MM.1S (cell line): ENCODE measurements at regions not wholly inside any gene's neighbourhood (a gene's known extent, or its start where the extent isn't known, plus 50 kb on each side); places are given as distances from the start of the nearest gene placed in this dataset.
"Not testable (repeated sequence)": the region's sequence is repeated elsewhere in the genome, so short reads cannot be mapped to it uniquely, and the experiment has no call there.

Source experiments
- DNase-seq: peaks from one replicate; pipeline ENCODE4 v3.0.0-alpha.2; 2015
- H2AFZ ChIP-seq: fragments of 300-600 bp; sonication (generic); 2 replicates; pipeline ENCODE4 v1.6.0; 2016; ENCODE audit warnings: antibody characterized with exemption, low read length
- H3F3A ChIP-seq: fragments of 300-600 bp; sonication (generic); 2 replicates; pipeline ENCODE4 v1.6.1; 2016; ENCODE audit warnings: mild to moderate bottlenecking, antibody characterized with exemption, low read length, moderate library complexity, mixed read lengths; ENCODE audit not compliant: insufficient read depth
- H3K27ac ChIP-seq: fragments of 300-600 bp; sonication (generic); 2 replicates; pipeline ENCODE4 v1.5.1; 2016; ENCODE audit warnings: mild to moderate bottlenecking, low read length
- H3K27me3 ChIP-seq: fragments of 300-600 bp; sonication (generic); replicated peaks from 2 replicates; pipeline ENCODE4 v1.6.0; 2016; ENCODE audit warnings: low read length; ENCODE audit not compliant: insufficient read depth
- H3K36me3 ChIP-seq: fragments of 300-600 bp; sonication (generic); replicated peaks from 2 replicates; pipeline ENCODE4 v1.6.1; 2016; ENCODE audit warnings: mild to moderate bottlenecking, low read length, mixed read lengths; ENCODE audit not compliant: insufficient read depth
- H3K4me1 ChIP-seq: fragments of 300-600 bp; sonication (generic); 2 replicates; pipeline ENCODE4 v1.6.1; 2016; ENCODE audit warnings: low read length, mixed read lengths
- H3K4me2 ChIP-seq: fragments of 300-600 bp; sonication (generic); 2 replicates; pipeline ENCODE4 v1.6.0; 2016; ENCODE audit warnings: low read depth, low read length
- H3K4me3 ChIP-seq: fragments of 300-600 bp; sonication (generic); 2 replicates; pipeline ENCODE4 v1.5.1; 2016; ENCODE audit warnings: low read length, mixed read lengths
- H3K79me2 ChIP-seq: fragments of 300-600 bp; sonication (generic); 2 replicates; pipeline ENCODE4 v1.6.1; 2016; ENCODE audit warnings: mixed run types, low read length, mixed read lengths
- H3K9ac ChIP-seq: fragments of 300-600 bp; sonication (generic); 2 replicates; pipeline ENCODE4 v1.6.1; 2016; ENCODE audit warnings: low read length, mixed read lengths
- H3K9me2 ChIP-seq: fragments of 300-600 bp; sonication (generic); replicated peaks from 2 replicates; pipeline ENCODE4 v1.6.1; 2016; ENCODE audit warnings: mild to moderate bottlenecking, low read length, mixed read lengths; ENCODE audit not compliant: insufficient read depth
- H3K9me3 ChIP-seq: fragments of 300-600 bp; sonication (generic); replicated peaks from 2 replicates; pipeline ENCODE4 v1.6.1; 2016; ENCODE audit warnings: mild to moderate bottlenecking, low read length, mixed read lengths; ENCODE audit not compliant: insufficient read depth
- H4K20me1 ChIP-seq: fragments of 300-600 bp; sonication (generic); 2 replicates; pipeline ENCODE4 v1.6.1; 2016; ENCODE audit warnings: mild to moderate bottlenecking, low read length, moderate library complexity, mixed read lengths; ENCODE audit not compliant: insufficient read depth
- CTCF ChIP-seq: fragments of 300-600 bp; sonication (generic); IDR thresholded peaks from 2 replicates; pipeline ENCODE4 v1.5.1; 2016; ENCODE audit warnings: antibody characterized with exemption, low read length, mixed read lengths
- EZH2 ChIP-seq: fragments of 300-600 bp; sonication (generic); optimal IDR thresholded peaks from 2 replicates; pipeline ENCODE3; 2017; ENCODE audit warnings: low read depth, mild to moderate bottlenecking, antibody characterized with exemption, low read length, mixed read lengths
- EZH2phosphoT487 ChIP-seq: fragments of 300-600 bp; sonication (generic); IDR thresholded peaks from 2 replicates; pipeline ENCODE4 v1.6.1; 2018; ENCODE audit warnings: antibody characterized with exemption, low read length

- TF ChIP-seq EZH2phosphoT487 (no peak), CTCF (no peak), EZH2 (no peak)
- Histone ChIP-seq H3K9me3 (no peaks in the 10 kb centered on the region; the same call in 1 of the 2 replicates), H3K4me2 (no peak overlapping the region), H3K79me2 (no peaks in the 10 kb centered on the region), H3K36me3 (no peaks in the 10 kb centered on the region), H3K27me3 (no peaks in the 10 kb centered on the region), H3F3A (no peaks in the 10 kb centered on the region), H3K27ac (no peak overlapping the region), H3K9me2 (no peaks in the 10 kb centered on the region), H4K20me1 (no peaks in the 10 kb centered on the region), H2AFZ (no peak overlapping the region), H3K4me1 (no peaks in the 10 kb centered on the region), H3K9ac (no peak overlapping the region), H3K4me3 (no peak overlapping the region)
- DNase-seq, result no peak
These were observed 111.7 kb upstream of the IRX2 start for GRCh38 chr5:2863133-2863532.

GRCh38 chr5:2862176-2862575 is 110.7 kb upstream of the IRX2 start:
- not testable (repeated sequence) for H3K27ac ChIP-seq, H3K27me3 ChIP-seq, H3F3A ChIP-seq, H3K36me3 ChIP-seq, H3K9me3 ChIP-seq, DNase-seq, H4K20me1 ChIP-seq, H2AFZ ChIP-seq, H3K4me2 ChIP-seq, H3K4me3 ChIP-seq, H3K9me2 ChIP-seq, H3K9ac ChIP-seq, H3K79me2 ChIP-seq, H3K4me1 ChIP-seq

GRCh38 chr5:2861605-2862004 is 110.1 kb upstream of the IRX2 start:
- DNase-seq, result peak; percentile 24
- Histone ChIP-seq H3K4me1 (no peaks in the 10 kb centered on the region), H3K9me2 (no peaks in the 10 kb centered on the region), H3K27ac (no peak overlapping the region), H2AFZ (no peak overlapping the region), H3K36me3 (no peaks in the 10 kb centered on the region), H3K27me3 (no peaks in the 10 kb centered on the region), H4K20me1 (no peaks in the 10 kb centered on the region), H3K79me2 (no peaks in the 10 kb centered on the region), H3K4me2 (no peak overlapping the region), H3K9ac (no peak overlapping the region), H3K9me3 (no peaks in the 10 kb centered on the region; the same call in 1 of the 2 replicates), H3K4me3 (no peak overlapping the region), H3F3A (no peaks in the 10 kb centered on the region)
- no peak for TF ChIP-seq EZH2
- TF ChIP-seq EZH2phosphoT487, result no peak
- no peak for TF ChIP-seq CTCF

- no peaks in the 10 kb centered on the region for H4K20me1 ChIP-seq
- H2AFZ ChIP-seq, result no peak overlapping the region
- H3K27ac ChIP-seq, result no peak overlapping the region
- H3K9ac ChIP-seq, result no peak overlapping the region
- H3K27me3 ChIP-seq, result no peaks in the 10 kb centered on the region
- H3K4me1 ChIP-seq, result no peaks in the 10 kb centered on the region
- H3K79me2 ChIP-seq, result no peaks in the 10 kb centered on the region
- H3K4me2 ChIP-seq, result no peak overlapping the region
- H3K9me3 ChIP-seq, result no peaks in the 10 kb centered on the region
- H3K4me3 ChIP-seq, result no peak overlapping the region
- H3K36me3 ChIP-seq, result no peaks in the 10 kb centered on the region
- no peak for DNase-seq
- no peaks in the 10 kb centered on the region for H3F3A ChIP-seq
- no peak for TF ChIP-seq EZH2
- TF ChIP-seq CTCF, result no peak
- no peak for TF ChIP-seq EZH2phosphoT487
- no peaks in the 10 kb centered on the region for H3K9me2 ChIP-seq
These were observed 108.6 kb upstream of the IRX2 start for GRCh38 chr5:2860101-2860500.
